Osteocyte (in vitro differentiated cells): ENCODE measurements at regions not wholly inside any gene's neighbourhood (a gene's known extent, or its start where the extent isn't known, plus 50 kb on each side); places are given as distances from the start of the nearest gene placed in this dataset.

Source experiments
- DNase-seq: peaks from one replicate; pipeline ENCODE4 v3.0.0; 2021; ENCODE audit warnings: mixed read lengths; ENCODE audit not compliant: unreplicated experiment; ENCODE audit errors: extremely low spot score
- H3K27ac Mint-ChIP-seq: one replicate; pipeline ENCODE4 v1.8.0; 2021; ENCODE audit warnings: mild to moderate bottlenecking, mixed read lengths; ENCODE audit not compliant: unreplicated experiment
- H3K27me3 Mint-ChIP-seq: one replicate; pipeline ENCODE4 v1.8.0; 2021; ENCODE audit warnings: mixed read lengths; ENCODE audit not compliant: unreplicated experiment
- H3K36me3 Mint-ChIP-seq: one replicate; pipeline ENCODE4 v1.8.0; 2021; ENCODE audit warnings: mixed read lengths; ENCODE audit not compliant: unreplicated experiment
- H3K4me1 Mint-ChIP-seq: one replicate; pipeline ENCODE4 v1.8.0; 2021; ENCODE audit warnings: mixed read lengths; ENCODE audit not compliant: unreplicated experiment
- H3K4me3 Mint-ChIP-seq: one replicate; pipeline ENCODE4 v1.8.0; 2021; ENCODE audit warnings: mild to moderate bottlenecking, moderate library complexity, mixed read lengths; ENCODE audit not compliant: unreplicated experiment
- H3K9me3 Mint-ChIP-seq: one replicate; pipeline ENCODE4 v1.8.0; 2021; ENCODE audit warnings: mixed read lengths; ENCODE audit not compliant: unreplicated experiment
- TF ChIP-seq, protein P1 (sequence below): fragments of 200-600 bp; sonication (generic); IDR thresholded peaks from 2 replicates; pipeline ENCODE4 v1.5.0; 2021; ENCODE audit warnings: antibody characterized with exemption, mild to moderate bottlenecking, moderate library complexity

GRCh38 chr1:98217601-98218000 lies 296.8 kb upstream of the DPYD start:
- H3K27ac Mint-ChIP-seq, result no peak overlapping the region
- TF ChIP-seq, protein P1, sequence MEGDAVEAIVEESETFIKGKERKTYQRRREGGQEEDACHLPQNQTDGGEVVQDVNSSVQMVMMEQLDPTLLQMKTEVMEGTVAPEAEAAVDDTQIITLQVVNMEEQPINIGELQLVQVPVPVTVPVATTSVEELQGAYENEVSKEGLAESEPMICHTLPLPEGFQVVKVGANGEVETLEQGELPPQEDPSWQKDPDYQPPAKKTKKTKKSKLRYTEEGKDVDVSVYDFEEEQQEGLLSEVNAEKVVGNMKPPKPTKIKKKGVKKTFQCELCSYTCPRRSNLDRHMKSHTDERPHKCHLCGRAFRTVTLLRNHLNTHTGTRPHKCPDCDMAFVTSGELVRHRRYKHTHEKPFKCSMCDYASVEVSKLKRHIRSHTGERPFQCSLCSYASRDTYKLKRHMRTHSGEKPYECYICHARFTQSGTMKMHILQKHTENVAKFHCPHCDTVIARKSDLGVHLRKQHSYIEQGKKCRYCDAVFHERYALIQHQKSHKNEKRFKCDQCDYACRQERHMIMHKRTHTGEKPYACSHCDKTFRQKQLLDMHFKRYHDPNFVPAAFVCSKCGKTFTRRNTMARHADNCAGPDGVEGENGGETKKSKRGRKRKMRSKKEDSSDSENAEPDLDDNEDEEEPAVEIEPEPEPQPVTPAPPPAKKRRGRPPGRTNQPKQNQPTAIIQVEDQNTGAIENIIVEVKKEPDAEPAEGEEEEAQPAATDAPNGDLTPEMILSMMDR, result no peak
- no peaks in the 10 kb centered on the region for H3K27me3 Mint-ChIP-seq
- H3K36me3 Mint-ChIP-seq, result no peaks in the 10 kb centered on the region
- DNase-seq, result no peak
- no peaks in the 10 kb centered on the region for H3K9me3 Mint-ChIP-seq
- peaks cover 12% of the 10 kb centered on the region for H3K4me1 Mint-ChIP-seq
- no peak overlapping the region for H3K4me3 Mint-ChIP-seq

DNA sequence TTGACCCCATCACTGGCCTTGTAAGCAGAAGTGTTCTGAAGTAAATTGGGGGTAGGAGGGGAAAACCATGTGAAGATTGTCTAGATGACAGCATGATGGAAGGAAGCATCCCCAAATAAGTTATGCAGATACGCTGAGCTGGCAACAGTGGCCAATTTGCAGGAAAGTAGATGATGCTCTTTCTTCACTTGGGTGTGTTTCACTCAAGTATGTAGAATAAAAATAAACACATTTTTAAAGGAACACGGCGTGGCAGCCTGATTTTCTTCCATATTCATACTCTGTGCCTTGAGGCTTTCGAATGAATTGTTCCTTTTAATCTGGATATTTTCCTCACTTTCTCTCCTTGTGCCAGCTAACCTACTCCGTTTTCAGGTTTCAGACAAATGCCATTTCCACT lies 295.5 kb upstream of the DPYD start:
- no peak for DNase-seq
- H3K9me3 Mint-ChIP-seq, result no peaks in the 10 kb centered on the region
- H3K27me3 Mint-ChIP-seq, result no peaks in the 10 kb centered on the region

DNA sequence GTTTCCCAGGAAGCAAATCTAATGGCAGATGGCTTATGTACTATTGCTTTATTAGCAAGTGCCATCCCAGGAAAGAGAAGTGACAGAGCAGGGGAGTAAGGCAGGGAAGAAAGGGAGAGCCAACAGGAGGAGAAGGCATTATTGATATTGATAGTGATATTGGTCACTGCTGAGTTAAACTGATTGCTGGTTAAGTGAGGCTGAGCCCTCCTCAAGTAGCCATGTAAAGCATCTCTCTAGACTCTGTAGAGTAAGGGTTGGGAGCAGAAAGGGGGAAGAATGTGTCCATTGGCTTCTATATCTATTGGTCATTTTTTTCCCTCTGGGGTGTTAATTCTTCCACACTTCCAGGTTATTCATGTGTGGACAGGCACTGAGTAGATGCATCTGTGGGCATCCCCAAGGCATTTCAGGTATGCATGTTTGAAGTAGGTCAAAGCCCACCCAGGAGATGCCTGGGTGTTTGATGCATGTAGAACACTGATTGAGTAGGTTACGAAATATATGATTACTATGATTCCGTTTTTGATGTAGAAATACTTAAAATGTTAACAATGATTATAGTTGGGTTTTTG lies 290.5 kb upstream of the DPYD start:
- H3K27ac Mint-ChIP-seq, result no peak overlapping the region
- H3K4me3 Mint-ChIP-seq, result no peak overlapping the region

More for the DNA sequence above, 295.5 kb upstream of the DPYD start:
- H3K4me3 Mint-ChIP-seq, result no peak overlapping the region
- no peak overlapping the region for H3K27ac Mint-ChIP-seq
- H3K36me3 Mint-ChIP-seq, result no peaks in the 10 kb centered on the region
- H3K4me1 Mint-ChIP-seq, result peaks cover 12% of the 10 kb centered on the region
- TF ChIP-seq, protein P1, result no peak

GRCh38 chr1:98210563-98210962 lies 289.7 kb upstream of the DPYD start:
- H3K4me3 Mint-ChIP-seq, result no peak overlapping the region
- no peaks in the 10 kb centered on the region for H3K9me3 Mint-ChIP-seq
- H3K27ac Mint-ChIP-seq, result peak overlapping the region; percentile 67
- TF ChIP-seq, protein P1, result no peak
- no peaks in the 10 kb centered on the region for H3K27me3 Mint-ChIP-seq
- no peak for DNase-seq
- H3K36me3 Mint-ChIP-seq, result no peaks in the 10 kb centered on the region
- H3K4me1 Mint-ChIP-seq, result peaks cover 20% of the 10 kb centered on the region

More for the DNA sequence above, 290.5 kb upstream of the DPYD start:
- Mint-ChIP-seq H3K9me3 (no peaks in the 10 kb centered on the region), H3K4me1 (peaks cover 24% of the 10 kb centered on the region), H3K27me3 (no peaks in the 10 kb centered on the region), H3K36me3 (no peaks in the 10 kb centered on the region)
- DNase-seq, result no peak
- TF ChIP-seq, protein P1, result no peak

GRCh38 chr1:98210064-98210463 lies 289.2 kb upstream of the DPYD start:
- Mint-ChIP-seq H3K4me1 (peaks cover 22% of the 10 kb centered on the region), H3K9me3 (no peaks in the 10 kb centered on the region), H3K27me3 (no peaks in the 10 kb centered on the region), H3K27ac (peak overlapping the region; percentile 67), H3K4me3 (no peak overlapping the region), H3K36me3 (no peaks in the 10 kb centered on the region)
- TF ChIP-seq, protein P1, result no peak
- DNase-seq, result no peak
